Lower leg skin (tissue), 3 donors: ENCODE measurements at regions not wholly inside any gene's neighbourhood (a gene's known extent, or its start where the extent isn't known, plus 50 kb on each side); places are given as distances from the start of the nearest gene placed in this dataset.

Experiments
- CTCF ChIP-seq, 3 donors: fragments of 450-650 bp; IDR thresholded peaks; one replicate each; pipeline ENCODE4 v1.5.1; 2016; ENCODE audit warnings: antibody characterized with exemption in 3 of 3, mild to moderate bottlenecking in 3 of 3, moderate library complexity in 2 of 3
- POLR2A ChIP-seq, 2 donors: fragments of 450-650 bp; IDR thresholded peaks; one replicate each; pipeline ENCODE4 v1.6.1; 2016 to 2017; ENCODE audit warnings: antibody characterized with exemption in 2 of 2, mild to moderate bottlenecking in 1 of 2, moderate library complexity in 1 of 2

- TF ChIP-seq CTCF (IDR thresholded peaks at IDR 0.05) (no peak), POLR2A (IDR thresholded peaks at IDR 0.05) (no peak)
These were observed 526.4 kb downstream of the NR2F1-AS1 start for GRCh38 chr5:93054424-93055163.
